Activated naive CD4-positive, alpha-beta T cell (primary cell): ENCODE measurements at regions not wholly inside any gene's neighbourhood (a gene's known extent, or its start where the extent isn't known, plus 50 kb on each side); places are given as distances from the start of the nearest gene placed in this dataset.
"Not testable (repeated sequence)": the region's sequence is repeated elsewhere in the genome, so short reads cannot be mapped to it uniquely, and the experiment has no call there.

Experiments
- DNase-seq, 4 experiments: peaks; one replicate each; lab custom pipeline; 2025; lab: John Stamatoyannopoulos, UW

DNA sequence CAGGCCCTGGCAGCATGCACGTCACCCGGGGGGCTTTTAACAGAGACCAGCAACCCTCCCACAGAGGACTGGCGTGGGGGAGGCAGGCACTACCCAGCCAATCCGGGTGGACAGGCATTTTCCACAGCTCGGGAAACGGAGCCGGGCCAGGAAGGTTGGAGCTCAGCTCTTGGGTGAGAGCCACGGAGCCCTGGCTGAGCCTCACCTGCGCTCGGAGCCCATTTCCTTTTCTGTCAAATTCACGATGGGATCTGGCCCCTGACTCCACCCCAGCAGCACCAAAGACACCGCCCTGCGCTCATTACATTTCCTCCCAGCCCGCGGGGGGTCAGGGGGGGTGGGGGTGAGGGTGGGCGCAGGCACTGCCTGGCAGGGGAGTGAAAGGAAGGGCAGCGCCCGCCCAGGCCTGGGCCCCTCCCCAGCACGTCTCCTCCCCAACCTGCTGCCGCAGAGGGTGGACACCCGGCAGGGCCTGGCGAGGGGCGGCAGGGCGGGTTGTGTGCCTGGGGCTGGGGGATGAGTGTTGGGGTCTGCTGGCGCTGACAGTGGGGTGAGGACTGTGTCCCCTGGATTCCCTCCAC is 145.4 kb downstream of the LAT start:
- DNase-seq: not testable (repeated sequence)

DNA sequence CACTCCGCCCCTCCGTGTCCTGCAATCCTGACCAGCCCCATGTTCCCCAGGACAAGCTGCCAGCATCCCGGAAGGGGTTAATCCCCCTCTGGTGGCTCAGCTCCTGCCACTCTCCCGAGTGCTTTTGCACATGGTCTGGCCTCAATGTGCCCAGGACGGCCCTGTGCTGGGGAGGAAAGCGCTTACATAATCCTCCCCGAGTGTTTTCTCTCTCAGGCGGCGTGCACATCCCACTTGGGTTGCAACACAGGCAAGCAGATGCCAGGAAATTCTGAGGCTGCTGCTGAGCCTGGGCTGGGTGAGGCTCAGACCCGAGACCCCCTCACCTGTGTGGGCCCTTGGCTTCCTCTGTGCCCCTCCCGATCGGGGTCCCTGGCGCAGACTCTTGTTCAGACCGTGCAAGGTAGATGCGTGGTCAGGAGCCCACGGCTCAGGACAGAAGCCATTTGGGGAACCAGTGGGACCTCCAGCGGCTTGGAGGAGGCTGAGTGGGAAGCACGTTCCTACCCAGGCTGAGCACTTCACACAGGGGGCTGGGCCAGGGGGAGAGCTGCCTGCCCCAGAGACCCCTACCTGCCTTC is 144.7 kb downstream of the LAT start:
- not testable (repeated sequence) for DNase-seq

DNA sequence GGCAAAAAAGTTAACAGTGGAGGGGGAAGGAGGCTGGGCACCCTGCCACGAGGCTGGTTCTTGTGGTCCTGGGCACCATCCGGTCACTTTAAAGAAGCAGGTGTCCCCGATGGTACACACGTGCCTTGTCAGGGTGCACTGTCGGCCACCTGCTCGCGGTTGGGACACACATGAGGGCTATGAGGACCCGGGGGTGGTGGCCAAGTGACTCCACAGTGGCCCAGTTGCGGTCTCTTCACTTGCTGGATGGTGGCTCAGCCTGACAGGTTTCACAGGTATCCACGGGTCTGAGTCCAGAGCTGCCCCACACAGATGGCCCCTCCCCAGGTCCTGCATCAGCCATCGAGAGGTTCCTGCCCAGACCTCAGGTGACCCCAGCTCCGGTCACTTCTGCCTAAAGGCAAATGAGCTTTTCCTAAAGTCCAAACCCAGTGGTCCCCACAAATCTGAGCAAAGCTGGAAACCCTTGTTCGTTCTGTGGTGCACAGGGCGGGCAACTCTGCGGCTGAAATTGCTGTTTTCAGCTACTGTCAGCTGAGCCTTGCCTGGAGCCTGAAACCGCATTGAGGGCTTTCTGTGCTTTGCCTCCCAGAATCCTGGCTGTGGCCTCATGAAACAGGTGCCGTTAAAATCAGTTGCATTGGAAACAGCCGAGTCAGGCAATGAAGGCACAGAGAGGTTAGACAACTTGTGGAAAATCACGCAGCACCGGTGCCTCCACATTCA is 144.0 kb downstream of the LAT start:
- not testable (repeated sequence) for DNase-seq

DNA sequence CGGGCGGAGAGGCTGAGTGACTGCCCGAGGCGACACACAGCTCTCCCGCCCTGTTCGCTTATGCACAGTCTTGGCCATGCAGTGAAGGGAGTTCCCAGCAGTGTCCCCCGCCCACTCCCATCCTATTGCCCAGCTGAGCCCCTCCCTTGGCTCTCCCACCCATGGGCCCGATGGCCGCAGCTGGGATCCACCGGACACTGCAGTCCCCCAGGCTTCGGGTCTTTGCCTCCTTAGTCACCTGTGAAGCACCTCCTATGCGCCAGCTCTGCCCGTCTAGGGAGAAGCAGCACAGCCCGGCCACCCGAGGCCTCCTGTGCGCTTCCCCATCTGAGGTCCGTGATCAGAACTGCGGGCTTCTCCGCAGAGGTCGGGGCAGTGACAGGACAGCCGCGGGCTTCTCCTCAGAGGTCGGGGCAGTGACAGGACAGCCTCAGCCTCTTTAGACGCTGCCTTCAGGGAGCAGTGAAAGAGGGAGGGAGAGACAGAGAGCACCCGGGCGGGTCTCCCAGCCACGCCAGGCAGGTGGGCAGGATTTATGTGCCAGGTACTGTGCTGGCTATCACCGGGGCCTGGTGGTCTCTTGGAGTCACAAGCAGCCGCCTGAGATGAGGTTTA is 143.1 kb downstream of the LAT start:
- not testable (repeated sequence) for DNase-seq

DNA sequence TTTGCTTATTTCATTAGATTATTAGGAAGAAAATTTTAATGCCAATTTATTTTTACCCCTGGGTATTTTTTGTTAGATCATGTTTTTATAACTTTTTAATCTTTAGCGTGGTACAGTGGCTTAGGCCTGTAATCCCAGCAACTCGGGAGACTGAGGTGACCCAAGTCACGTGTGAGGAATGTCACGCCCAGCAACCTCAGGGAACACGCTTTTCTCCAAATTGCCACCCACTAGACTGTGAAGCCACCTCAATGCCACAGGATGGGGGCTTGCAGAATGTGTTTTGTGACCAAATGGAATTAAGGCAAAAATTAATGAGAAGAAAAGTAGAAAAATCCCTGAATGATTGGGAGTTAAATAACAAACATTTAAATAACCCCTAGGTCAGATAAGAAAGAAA is 141.8 kb downstream of the LAT start:
- no peak for DNase-seq

DNA sequence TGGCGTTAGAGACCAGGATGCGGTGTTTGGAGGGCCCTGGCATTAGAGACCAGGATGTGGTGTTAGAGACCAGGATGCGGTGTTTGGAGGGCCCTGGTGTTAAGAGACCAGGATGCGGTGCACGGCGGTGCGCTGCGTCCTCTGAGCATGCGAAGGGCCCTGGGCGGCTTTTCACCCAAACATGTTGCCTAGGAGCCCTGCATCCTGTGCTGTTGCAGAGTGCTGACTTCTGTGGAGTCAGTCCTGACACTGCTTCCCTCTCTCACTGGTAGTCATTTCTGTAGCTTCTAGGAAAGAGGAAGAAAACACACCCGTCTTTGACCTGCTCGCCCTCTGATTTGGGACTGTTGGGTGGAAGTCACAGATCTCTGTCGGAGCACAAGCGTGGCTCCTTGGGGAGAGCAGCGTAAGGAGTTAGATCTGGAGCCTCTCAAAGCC is 141.2 kb downstream of the LAT start:
- peak in 1 of 4 experiments; percentile 35 for DNase-seq

DNA sequence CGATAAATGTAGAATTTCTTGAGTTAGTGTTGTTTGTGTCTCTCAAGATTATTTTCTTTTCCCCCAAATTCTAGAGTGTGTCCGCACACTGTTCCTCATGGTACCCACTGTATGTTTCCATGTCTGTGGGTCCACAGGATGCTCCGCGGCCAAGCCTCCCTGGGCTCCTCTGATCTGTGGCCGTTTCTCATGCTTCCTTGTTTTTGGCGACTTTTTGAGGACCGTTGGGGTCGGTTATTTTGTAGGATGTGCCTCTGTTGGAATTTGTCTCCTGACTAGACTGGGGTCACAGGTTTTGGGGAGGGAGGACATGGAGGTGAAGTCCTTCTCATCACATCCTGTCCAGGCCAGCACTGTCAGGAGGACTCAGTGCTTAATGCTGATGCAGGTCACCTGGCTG is 140.0 kb downstream of the LAT start:
- no peak for DNase-seq

DNA sequence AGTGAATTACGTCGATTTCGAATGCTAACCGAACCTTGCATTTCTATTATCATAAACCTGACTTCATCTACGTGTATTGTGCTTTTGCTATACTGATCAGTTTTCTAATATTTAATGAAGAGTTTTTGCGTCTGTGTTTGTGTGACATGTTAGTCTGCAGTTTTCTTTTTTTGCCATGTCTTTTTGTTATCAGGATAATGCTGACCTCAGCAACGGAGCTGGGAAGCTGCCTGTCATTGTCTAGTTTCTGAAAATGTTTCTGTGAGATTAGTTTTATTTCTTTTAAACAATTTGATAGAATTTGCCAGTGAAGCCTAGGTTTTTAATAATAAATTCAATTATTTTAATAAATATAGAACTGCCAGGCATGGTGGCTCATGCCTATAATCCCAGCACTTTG is 139.3 kb downstream of the LAT start:
- DNase-seq: not testable (repeated sequence)

DNA sequence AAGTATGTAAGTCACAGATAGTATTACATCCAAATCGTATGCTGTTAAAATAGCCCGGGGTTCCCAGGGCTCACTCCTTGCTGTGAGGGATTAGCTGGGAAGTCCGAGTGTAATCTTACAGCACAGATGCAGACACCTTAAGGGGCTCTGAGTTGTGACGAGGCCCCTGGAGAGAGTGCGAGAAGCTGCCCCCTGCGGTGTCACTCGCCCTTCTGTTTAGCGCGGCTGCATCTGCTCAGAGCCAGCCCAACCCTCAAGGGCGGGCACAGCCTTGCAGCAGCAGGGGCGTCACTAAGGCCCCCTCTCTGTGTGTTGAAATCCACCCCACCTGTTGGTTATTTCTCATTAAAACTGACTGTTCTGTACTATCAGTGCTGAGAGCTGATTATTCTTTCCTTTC is 135.8 kb downstream of the LAT start:
- DNase-seq: not testable (repeated sequence)

DNA sequence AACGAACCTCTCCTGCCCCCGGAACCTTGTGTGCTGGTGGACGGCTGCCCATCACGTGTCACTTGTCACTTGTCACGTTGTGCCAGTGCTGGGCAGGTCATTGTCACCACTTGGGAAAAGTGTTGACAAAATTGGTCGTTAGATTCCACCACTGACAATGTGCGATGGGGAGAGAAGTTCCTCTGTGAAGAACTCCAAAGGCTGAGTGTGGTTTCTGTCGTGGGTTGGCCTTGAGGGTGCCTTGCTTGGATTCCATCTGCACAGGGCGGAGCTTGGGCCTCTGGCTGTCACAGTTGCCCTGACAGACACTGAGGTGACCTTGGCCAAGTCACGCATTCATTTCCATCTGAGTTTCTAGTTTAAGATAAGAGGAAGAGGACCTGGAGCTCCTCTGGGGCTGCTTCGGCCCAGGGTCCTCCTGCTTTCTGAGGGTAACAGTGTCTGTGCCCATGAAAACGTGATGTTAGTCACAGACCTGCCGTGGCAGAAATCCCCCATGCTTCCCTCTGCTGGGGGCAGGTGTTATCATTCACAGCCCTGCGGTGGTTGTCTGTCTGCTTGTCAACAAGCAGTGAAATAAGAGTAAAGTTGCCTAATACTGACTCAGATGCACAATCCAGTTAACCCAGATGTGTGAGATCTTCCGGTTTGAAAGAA is 133.6 kb downstream of the LAT start:
- peak in 1 of 4 experiments; percentile 17 for DNase-seq

DNA sequence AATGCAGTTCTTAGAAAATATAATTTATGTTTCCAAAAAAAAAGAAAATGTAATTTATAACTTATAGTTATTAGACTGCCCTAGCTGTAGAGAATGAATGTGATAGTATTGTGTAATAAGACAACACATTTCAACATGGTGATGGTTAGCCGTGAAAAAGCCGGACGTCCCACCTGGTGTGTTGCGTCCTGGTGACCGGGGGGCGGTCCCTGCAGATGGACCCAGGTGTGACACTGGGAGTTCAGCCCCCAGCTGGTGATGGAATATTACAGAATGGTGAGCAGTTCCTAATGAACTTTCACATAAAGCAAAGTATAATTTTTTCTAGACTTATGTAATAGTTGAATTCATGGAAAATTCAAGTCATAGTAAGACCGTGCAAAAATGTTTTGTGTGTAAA is 132.8 kb downstream of the LAT start:
- DNase-seq: no peak

DNA sequence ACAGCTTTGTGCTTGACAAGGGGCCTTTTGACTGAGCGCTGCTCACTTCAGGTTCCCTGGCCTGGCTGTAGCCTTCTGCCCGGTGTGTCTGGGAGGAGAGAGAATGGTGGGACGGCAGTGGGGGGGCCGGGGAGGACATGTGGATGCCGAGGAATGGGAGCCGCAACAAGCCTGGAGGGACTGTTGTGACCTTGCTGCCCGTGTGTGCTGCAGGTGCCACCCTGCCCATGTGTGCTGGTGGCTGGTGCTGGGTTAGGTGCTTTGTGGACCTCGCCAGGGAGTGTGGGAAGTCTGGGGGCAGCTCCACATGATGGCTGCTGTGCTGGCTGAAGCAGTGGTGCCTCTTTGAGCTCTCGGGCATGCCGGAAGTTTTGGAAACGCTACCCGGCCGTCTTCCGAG is 132.1 kb downstream of the LAT start:
- DNase-seq: no peak

DNA sequence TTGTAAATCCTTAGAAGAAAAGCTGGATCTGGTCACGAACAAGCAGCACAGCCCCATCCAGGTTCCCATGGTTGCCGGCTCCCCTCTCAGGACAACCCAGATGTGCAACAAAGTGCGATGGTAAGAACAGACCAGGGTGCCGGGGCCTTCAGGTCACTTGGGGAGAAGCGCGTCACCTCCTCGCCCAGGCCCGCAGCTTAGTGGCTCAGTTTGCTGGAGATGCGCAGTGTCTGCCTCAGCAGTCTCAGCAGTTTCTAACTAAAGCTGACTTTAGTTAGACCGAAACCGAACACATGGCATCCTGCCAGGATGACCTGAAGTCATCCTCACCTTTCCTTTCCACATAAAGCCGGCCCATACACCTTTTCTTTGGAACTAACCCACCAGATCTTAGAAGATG is 131.4 kb downstream of the LAT start:
- DNase-seq: not testable (repeated sequence)

DNA sequence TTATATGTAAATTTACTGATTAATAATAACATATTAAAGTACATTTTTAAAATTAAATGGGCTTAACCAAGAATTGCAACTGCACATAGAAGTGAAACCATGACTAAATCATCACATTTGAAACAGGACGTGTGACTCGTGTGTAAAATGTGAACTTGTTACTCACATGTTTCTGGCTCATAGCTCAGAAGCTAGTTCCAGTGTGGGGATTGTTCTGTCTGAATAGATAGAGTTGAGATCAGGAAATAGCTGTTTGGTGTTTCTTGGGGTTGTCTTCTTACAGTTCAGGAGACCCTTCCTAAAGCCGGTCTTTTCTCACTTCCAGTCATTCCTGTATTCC is 130.9 kb downstream of the LAT start:
- DNase-seq: not testable (repeated sequence)

DNA sequence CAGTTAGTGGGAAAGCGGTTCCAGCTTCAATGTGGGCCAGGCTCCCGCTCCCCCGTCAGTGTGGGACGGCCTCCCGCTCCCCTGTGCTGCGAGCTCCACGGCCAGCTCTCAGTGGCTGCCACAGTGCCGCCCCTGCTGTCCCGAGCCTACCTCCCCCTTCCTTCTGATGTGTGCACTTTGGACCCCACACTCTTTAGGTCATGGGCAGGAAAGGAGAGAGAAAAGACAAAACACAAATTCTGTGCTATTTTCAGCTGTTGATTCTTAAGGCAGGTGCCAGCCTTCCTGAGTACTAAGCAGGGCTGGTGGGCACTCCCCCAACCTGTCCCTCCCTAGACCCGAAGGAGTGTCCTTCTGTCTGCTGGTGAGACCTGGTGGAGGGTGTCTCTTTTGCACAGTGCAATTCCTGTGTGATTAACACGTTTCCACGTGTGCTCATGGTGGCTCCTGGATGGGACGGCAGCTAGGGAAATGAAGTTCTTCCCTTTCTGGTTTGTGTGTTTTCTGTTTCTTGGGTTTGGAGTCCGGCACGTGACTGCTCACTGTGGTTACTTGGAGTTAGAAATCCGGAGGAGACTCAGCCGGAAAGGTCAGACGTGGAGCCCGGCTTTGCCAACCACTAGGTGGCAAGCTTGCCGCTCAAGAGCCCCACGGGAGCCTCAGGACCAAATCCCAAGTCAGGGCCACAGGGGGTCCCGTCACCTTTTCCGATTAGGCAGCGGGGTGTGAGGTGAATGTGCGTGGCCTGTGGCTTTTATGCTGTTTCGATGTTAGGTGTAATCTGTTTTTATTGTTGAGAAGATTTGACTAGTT is 130.3 kb downstream of the LAT start:
- not testable (repeated sequence) for DNase-seq

DNA sequence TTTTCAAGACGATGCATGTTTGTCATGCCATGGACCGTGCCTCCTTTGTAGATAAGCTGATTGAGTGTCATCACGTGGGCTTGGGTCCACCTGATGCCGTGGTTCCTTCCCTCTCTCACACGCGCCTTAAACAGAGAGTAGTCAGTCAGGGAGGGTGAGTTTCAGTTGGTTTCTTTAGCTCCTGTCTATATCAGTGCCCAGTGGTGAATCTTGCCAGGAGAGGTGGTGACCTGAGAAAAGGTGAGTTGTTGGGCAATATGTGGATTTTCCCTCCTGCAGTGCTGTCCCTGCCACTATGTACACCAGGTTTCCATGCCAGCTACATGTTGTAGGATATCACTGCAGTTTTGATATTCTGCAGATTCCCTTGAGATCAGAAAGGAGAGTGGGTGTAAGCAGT is 129.7 kb downstream of the LAT start:
- DNase-seq: no peak

DNA sequence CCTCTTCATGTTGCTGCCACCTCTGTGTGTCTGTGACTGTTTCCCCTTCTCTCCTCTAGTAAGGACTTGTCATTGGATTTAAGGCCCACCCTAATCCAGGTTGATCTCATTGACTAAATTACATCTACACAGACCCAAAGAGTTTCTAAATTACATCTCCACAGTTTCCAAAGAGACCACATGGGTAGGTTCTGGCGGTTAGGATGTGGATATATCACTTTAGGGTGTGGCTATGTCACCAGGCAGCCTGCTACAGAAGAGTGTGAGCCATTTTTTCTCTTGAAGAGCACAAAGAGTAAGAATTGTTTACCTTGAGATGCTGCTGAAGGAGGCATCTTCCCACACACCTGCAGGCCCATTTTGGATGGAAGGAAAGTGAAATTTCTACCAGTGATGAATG is 128.6 kb downstream of the LAT start:
- not testable (repeated sequence) for DNase-seq

DNA sequence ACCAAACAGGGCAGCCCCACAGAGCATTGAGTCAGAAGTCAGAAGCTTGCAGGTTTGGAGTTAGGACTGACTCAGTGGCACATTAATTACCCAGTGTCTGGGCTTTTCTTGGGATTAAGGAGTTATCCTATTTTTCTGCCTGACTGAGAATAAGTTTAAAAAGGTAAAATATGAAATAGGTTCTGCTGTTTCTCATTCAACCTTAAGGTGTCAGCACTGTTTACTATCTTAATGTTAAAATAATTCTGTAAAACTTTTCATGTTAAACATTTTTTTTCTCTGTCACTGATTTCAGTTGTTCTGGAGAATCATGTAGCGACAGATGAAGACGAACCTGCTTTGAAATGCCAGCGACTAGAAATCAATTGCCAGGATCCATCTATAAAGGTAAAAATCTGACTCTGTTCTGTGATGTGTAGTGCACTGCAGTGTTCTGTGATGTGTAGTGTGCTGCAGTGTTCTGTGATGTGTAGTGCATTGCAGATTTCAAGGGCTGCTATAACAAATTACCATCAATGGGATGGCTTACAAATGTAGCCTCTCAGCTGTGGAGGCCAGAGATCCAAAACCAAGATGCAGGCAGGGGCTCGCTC is 128.0 kb downstream of the LAT start:
- no peak for DNase-seq

DNA sequence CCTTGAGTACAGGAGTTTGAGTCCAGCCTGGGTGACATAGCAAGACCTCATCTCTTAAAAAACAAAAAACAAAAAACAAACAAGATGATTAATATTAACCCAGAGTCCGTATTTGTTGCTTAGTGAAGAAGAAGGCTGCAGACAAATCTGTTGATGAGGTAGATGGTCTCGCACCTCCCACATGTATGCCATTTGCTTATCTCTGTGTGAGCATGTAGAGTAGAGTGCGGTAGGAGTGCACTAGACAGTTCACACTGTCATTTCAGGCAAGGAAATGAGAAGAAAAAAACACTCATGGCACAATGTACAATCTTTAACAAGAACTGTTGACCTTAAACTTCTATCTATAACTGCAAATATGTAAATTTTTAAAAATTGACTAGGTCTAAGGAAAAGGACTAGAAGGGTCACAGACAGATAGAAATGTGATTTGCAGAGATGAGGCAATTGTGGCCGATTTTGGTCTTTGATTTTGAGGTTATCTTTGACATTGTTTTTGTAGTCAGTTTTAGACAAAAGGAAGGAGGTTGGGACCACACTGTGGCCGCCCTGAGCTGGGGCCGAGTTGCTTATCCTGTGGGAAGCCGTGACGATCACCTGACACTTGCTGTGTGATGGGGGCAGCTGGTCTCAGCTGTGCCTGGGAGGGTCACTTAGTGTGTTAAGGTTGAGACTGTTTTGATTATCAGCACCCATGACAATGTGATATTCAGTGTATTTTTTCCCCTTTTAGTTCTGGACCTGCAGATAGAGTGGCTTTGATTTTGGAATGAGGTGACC is 127.2 kb downstream of the LAT start:
- DNase-seq: not testable (repeated sequence)

DNA sequence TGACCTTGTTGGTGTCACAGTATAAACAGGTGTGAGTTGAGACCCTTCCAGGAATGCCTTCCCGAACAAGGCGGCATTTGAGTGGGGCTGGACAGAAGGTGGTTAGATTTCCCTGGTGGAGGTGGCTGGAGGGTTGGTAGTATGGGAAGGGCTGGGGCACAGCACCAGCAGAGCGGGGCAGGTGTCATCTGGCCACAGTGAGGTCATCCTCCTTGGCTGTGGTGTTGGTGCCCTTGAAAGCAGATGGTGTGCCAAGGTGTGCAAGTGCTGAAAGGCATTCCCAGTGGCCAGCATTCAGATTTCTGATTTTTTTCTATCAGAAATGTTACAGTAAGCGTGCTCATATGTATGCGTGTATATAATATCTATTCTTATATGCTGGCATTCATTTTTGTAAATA is 126.6 kb downstream of the LAT start:
- no peak for DNase-seq
